Activated gamma-delta T cell treated with Interleukin-2 at 50 U/mL for 16 hours (primary cell): ENCODE measurements at regions not wholly inside any gene's neighbourhood (a gene's known extent, or its start where the extent isn't known, plus 50 kb on each side); places are given as distances from the start of the nearest gene placed in this dataset.
"Not testable (repeated sequence)": the region's sequence is repeated elsewhere in the genome, so short reads cannot be mapped to it uniquely, and the experiment has no call there.

Source experiments
- DNase-seq: peaks from one replicate; pipeline ENCODE4 v3.0.0-alpha.2; 2020

GRCh38 chr3:153385343-153385742 is 223.3 kb downstream of the RAP2B start:
- DNase-seq, result no peak

- DNase-seq, result no peak
Measured at GRCh38 chr3:153392363-153392762, 230.3 kb downstream of the RAP2B start.

DNA sequence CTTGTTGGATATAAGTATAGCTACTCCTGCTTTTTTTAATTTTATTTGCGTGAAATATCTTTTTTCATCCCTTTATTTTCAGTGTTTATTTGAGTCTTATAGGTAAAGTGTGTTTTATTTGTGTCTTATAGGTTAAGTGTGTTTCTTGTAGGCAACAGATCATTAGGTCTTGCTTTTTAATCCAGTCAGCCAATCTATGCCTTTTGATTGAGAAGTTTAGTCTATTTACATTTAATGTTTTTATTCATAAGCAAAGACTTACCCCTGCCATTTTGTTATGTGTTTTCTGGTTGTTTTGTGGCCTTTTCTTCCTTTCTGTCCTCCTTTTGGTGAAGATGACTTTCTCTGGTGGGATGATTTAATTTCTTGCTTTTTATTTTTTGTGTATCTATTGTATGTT is 232.0 kb downstream of the RAP2B start:
- DNase-seq, result no peak

GRCh38 chr3:153396581-153396980 is 234.6 kb downstream of the RAP2B start:
- DNase-seq, result no peak

- no peak for DNase-seq
Measured at GRCh38 chr3:153397794-153398193, 235.8 kb downstream of the RAP2B start.

DNA sequence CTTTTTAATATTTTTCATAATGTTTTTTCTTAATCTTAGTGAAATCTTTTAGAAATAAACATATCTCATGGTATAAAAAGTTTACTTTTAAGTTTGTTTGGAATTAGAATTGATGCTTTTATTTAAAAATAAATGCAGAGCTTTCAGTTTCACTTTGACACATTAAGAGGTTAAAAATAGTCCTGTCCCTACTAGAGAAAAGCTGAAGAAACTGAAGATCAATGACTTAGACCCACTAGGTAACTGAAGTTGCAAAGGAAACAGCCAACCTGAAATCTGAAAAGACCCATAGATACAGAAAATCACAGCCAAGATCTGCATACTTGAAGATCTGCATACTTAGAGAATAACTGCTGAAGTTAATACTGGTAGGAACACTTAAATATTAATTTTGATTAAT is 237.6 kb downstream of the RAP2B start:
- DNase-seq, result no peak

DNA sequence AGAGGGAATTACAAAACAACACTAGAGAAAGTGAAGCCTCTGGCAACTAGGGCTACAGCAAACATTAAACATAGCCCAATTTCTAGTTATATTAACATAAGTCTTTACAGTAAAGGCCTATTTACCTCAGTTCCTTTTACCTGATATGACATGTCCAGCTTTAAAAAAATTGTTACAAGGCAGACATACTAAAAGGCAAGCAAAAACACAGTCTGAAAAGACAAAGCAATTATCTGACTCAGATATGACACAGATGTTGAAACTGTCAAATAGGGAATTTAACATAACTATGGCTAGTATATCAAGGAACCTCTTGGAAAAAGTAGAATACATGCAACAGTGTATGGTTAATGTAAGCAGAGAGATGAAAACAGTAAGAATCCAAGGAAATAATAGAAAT is 238.6 kb downstream of the RAP2B start:
- no peak for DNase-seq

DNA sequence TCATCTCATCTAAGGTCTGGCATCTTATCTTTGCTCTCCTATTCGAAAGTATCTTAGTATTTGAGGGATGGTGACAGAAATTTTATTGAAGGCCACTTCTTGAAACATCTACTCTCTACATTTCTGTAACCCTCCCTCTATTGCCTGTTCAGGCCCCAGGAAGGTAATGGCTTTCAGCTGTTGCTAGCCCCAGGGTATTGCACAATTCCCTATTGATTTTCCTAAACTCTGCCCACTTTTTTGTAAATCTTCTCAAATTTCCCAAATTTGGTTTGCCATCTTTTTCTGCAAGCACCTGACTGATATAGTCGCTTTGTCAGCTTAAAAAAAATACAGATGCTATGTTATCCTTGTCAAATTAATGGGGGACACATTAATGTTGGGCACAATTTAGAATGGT is 242.1 kb downstream of the RAP2B start:
- DNase-seq, result no peak

DNA sequence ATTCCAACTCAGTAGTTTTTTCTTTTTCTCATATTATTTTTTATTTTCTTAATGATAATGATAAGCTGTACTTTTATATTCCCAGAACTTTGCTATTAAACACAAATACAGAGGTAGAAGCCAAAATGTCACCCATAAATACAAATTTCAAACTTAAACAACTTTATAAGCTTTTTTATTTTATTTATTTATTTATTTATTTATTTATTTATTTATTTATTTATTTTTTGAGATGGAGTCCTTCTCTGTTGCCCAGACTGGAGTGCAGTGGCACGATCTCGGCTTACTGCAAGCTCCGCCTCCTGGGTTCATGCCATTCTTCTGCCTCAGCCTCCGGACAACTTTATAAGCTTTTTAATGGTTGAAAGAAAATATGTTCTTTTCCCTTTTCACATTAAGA is 243.3 kb downstream of the RAP2B start:
- not testable (repeated sequence) for DNase-seq

GRCh38 chr3:153410517-153410916 is 248.5 kb downstream of the RAP2B start:
- no peak for DNase-seq

DNA sequence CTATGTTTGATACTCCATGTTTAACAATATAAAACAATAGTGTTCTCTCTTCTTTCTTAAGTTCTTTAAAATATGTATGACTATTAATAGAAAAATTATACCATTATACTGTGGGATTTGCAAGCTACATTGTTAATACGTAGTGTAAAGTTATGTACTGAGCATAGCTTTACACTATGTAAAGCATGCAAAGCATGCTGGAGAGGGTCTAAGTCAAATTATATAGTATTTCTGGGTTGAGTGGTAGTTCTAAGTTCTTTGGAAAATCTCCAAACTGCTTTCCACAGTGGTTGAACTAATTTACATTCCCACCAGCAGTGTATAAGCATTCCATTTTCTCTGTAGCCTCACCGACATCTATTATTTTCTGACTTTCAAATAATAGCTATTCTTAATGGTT is 253.0 kb downstream of the RAP2B start:
- DNase-seq, result no peak

DNA sequence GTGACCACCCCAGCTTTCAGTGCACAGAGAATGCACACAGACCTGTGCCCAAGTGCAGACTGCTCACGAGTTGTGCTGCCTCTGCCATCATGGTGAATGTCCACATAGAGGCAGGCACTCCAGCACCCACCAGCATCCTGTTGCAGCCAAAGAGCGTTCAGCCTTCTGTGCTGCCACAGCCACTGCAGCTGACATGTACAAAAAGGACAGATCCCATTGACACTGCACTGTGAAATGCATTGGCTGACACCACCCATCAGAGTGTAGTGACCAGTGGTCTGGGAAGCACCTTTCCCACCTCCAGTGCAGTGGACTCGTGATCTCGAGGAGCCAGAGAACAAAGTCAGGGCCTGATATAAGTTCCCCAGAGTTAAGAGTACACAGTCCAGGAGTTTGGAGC is 260.3 kb downstream of the RAP2B start:
- no peak for DNase-seq

DNA sequence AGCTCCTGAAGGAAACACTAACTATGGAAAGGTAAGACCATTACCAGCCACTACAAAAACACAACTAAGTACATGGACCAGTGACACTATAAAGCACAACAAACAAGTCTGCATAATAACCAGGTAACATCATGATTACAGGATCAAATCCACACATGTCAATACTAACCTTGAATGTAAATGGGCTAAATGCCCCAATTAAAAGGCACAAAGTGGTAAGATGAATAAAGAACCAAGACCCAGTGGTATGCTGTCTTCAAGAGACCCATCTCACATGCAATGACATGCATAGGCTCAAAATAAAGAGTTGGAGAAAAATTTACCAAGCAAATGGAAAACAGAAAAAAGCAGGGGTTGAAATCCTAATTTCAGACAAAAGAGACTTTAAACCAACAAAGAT is 261.8 kb downstream of the RAP2B start:
- not testable (repeated sequence) for DNase-seq

- no peak for DNase-seq
Measured at GRCh38 chr3:153426344-153426743, 264.3 kb downstream of the RAP2B start.

- DNase-seq, result no peak
Measured at GRCh38 chr3:153426803-153427202, 264.8 kb downstream of the RAP2B start.

GRCh38 chr3:153429821-153430220 is 267.8 kb downstream of the RAP2B start:
- no peak for DNase-seq

DNA sequence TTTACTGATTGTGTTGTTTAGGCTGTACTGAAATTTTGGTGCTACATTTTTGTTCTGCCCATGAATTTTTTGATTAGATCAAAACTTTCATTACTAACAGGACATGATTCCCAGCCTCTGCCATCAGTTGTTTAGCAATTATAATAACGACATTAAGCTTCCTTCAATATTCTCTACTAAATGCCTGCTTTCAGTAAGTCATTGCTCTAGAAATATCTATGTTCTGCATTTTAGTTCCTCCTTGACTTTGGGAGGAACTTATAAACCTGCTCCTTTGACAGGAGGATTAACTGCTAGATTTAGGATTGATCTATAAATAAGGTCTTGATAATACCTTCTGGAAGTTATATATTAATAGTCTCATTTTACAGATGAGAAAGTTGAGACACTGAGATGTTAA is 269.1 kb downstream of the RAP2B start:
- no peak for DNase-seq

GRCh38 chr3:153437666-153438065 is 275.6 kb downstream of the RAP2B start:
- no peak for DNase-seq

GRCh38 chr3:153438271-153438670 is 276.2 kb downstream of the RAP2B start:
- DNase-seq, result no peak

- no peak for DNase-seq
Measured at GRCh38 chr3:153439780-153440179, 277.8 kb downstream of the RAP2B start.

GRCh38 chr3:153440311-153440710 is 278.3 kb downstream of the RAP2B start:
- DNase-seq, result no peak

DNA sequence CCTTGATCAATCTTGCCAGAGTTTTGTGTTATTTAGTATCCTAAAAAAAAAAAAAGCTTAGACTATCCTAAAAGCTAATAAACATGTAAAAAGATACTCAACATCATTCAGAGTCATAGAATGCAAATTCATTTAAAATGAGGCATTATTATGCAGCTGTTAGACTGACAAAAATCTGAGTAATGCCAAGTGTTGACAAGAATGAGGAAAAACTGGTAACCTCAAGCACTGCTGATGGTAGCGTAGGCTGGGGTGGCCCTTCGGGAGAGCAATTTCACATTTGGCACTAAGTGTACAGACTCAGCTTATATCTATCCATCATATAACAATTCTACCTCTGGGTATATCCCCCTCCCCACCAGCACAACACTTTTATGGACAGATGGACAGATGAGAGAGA is 280.4 kb downstream of the RAP2B start:
- DNase-seq, result no peak

DNA sequence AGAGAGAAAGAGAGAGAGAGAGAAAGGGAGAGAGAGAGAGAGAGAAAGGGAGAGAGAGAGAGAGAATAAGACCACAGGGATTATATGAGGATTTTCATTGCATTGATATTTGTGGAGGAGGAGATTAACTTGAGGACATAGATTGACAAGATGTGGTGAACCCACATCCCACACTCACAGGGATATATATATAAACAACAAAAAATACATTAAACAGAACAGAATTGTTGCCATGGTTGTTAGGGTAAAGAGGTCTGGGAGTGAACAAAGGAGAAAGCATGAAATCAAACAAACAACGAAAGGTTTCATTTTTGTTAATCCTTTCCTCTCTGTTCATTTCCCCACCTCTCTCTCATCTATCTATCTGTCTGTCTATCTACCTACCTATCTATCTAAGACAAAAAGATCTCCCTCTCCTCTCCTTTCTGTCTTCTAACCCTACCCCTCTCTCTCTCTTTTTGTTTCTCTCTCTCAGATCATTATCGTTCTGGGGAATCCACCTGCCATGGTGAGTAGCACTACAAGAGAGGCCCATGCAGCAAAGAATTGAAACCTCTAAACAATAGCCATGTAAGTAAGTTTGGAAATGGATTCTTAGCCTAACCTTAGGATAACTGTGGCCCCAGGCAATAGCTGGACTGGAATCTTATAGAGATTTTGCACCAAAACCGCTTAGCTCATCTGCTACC is 280.9 kb downstream of the RAP2B start:
- DNase-seq, result no peak

GRCh38 chr3:153443961-153444360 is 281.9 kb downstream of the RAP2B start:
- DNase-seq, result no peak

DNA sequence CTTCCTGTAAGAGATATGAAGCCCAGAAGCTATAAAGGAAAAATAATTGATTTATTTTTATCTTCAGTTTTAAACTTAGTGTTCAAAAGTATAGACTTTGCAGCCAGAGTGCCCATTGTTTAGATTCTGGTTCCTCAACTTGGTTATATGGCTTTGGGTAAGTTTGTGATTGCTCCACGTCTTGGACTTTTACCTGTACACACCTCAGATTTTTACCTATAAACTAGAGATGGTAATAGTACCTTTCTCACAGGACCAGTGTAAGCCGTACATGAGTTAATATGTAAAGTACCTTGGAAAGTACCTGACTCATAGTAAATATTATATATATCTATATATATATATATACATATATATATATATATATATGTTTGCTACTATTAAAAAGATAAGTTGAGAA is 283.8 kb downstream of the RAP2B start:
- DNase-seq, result no peak
